ENCODE measurements at regions not wholly inside any gene's neighbourhood (a gene's known extent, or its start where the extent isn't known, plus 50 kb on each side); places are given as distances from the start of the nearest gene placed in this dataset.

DNA sequence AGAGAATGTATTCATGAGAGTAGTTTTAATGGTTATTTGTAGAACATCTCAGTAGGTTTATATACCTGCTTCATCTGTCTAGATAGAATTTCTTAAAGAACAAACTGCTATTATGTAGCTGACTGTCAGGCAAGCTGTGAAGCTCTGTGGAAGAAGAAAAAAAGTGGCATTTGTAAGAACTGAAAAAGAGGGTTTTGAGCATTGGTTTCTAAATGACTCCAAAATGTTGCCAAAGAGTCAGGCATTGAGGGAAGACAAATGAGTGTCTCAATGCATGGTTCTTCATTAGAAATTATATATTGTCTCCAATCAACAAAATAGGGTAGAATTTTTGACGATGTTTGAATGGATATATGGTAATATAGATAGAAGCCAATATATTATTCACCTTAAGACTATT lies 1276.1 kb downstream of the KCNT2 start:
- no peaks in the 10 kb centered on the region for H3K36me3 ChIP-seq (ENCODE audit: control insufficient read depth in 2 of 2, extremely low read depth in 1 of 2, insufficient read depth in 2 of 2, low read length in 2 of 2)
- no peak overlapping the region for H3K9ac ChIP-seq (replicated peaks; ENCODE audit: extremely low read depth, insufficient read depth, low read length)
- no peak overlapping the region for H3K27ac ChIP-seq (ENCODE audit: insufficient read depth, low read depth, low read length)
- intact Hi-C loops (cut with micrococcal nuclease) (no loop called here), dilution Hi-C loops (cut with MboI; ENCODE audit: extremely low pct_ligation_motif_present, low sequenced_read_pairs) (no loop called here)
- ChIA-PET CTCF (no interaction called here), POLR2A (no interaction called here)
- no peak overlapping the region for H3K4me3 ChIP-seq (replicated peaks in 1 of 3; ENCODE audit: insufficient read depth in 1 of 3, low read depth in 1 of 3, low read length in 3 of 3)
- FAIRE-seq (no peak), DNase-seq (ENCODE audit: low read depth, low spot score) (no peak)
- no peaks in the 10 kb centered on the region for H3K27me3 ChIP-seq (ENCODE audit: control insufficient read depth in 2 of 2, insufficient read depth in 2 of 2, low read length in 2 of 2)
- no peak overlapping the region for H3K4me2 ChIP-seq (ENCODE audit: insufficient read depth, low read length)
- no peaks in the 10 kb centered on the region for H3K79me2 ChIP-seq (ENCODE audit: control insufficient read depth, insufficient read depth, low read length)
- no peaks in the 10 kb centered on the region for H3K9me1 ChIP-seq (replicated peaks; ENCODE audit: control insufficient read depth, extremely low read depth, insufficient read depth, low read length)
- TF ChIP-seq MYC (IDR thresholded peaks at IDR 0.05; ENCODE audit: low read depth, low read length) (no peak), EZH2 (IDR thresholded peaks at IDR 0.05; ENCODE audit: borderline replicate concordance, low read depth, low read length, severe bottlenecking) (no peak), POLR2A (IDR thresholded peaks at IDR 0.05; ENCODE audit: low read depth, low read length) (no peak), POLR2AphosphoS5 (IDR thresholded peaks at IDR 0.05; ENCODE audit: insufficient read depth, low read depth, low read length) (no peak), JUN (IDR thresholded peaks at IDR 0.05; ENCODE audit: borderline replicate concordance, insufficient read depth, insufficient read length, low read depth) (no peak), FOS (IDR thresholded peaks at IDR 0.05; ENCODE audit: borderline replicate concordance, insufficient read depth, low read length) (no peak), GATA2 (IDR thresholded peaks at IDR 0.05; ENCODE audit: insufficient read depth, insufficient read length, low read depth, low read length) (no peak)
- TF ChIP-seq, protein P1, sequence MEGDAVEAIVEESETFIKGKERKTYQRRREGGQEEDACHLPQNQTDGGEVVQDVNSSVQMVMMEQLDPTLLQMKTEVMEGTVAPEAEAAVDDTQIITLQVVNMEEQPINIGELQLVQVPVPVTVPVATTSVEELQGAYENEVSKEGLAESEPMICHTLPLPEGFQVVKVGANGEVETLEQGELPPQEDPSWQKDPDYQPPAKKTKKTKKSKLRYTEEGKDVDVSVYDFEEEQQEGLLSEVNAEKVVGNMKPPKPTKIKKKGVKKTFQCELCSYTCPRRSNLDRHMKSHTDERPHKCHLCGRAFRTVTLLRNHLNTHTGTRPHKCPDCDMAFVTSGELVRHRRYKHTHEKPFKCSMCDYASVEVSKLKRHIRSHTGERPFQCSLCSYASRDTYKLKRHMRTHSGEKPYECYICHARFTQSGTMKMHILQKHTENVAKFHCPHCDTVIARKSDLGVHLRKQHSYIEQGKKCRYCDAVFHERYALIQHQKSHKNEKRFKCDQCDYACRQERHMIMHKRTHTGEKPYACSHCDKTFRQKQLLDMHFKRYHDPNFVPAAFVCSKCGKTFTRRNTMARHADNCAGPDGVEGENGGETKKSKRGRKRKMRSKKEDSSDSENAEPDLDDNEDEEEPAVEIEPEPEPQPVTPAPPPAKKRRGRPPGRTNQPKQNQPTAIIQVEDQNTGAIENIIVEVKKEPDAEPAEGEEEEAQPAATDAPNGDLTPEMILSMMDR (IDR thresholded peaks at IDR 0.05; ENCODE audit: extremely low read depth in 1 of 2, insufficient read depth in 1 of 2, low read depth in 1 of 2, low read length in 2 of 2) = no peak
- TF ChIP-seq, protein P2, sequence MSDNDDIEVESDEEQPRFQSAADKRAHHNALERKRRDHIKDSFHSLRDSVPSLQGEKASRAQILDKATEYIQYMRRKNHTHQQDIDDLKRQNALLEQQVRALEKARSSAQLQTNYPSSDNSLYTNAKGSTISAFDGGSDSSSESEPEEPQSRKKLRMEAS (IDR thresholded peaks at IDR 0.05; ENCODE audit: insufficient read depth, insufficient read length) = no peak
- no TSS peak for BruUV-seq (replicated peaks)
- no peaks in the 10 kb centered on the region for H3K4me1 ChIP-seq (ENCODE audit: control insufficient read depth, extremely low read depth, insufficient read depth, low read length)
- H3K9me3 ChIP-seq (replicated peaks; ENCODE audit: control insufficient read depth, insufficient read depth, low read length) = peaks cover 2% of the 10 kb centered on the region
- H4K20me1 ChIP-seq (replicated peaks; ENCODE audit: control insufficient read depth, extremely low read depth, insufficient read depth, low read length) = no peaks in the 10 kb centered on the region
- no peak overlapping the region for H2AFZ ChIP-seq (ENCODE audit: low read depth, low read length)
